Stimulated activated CD4-positive, alpha-beta T cell treated with anti-CD3 and anti-CD28 coated beads, TNF-alpha, amount 100 ng/mL, for 48 hours (primary cell): ENCODE measurements at regions not wholly inside any gene's neighbourhood (a gene's known extent, or its start where the extent isn't known, plus 50 kb on each side); places are given as distances from the start of the nearest gene placed in this dataset.

Source experiments
- DNase-seq, 3 donors: peaks; one replicate each; pipeline ENCODE4 v3.0.0-alpha.2; 2020; ENCODE audit warnings: low read depth in 3 of 3

DNA sequence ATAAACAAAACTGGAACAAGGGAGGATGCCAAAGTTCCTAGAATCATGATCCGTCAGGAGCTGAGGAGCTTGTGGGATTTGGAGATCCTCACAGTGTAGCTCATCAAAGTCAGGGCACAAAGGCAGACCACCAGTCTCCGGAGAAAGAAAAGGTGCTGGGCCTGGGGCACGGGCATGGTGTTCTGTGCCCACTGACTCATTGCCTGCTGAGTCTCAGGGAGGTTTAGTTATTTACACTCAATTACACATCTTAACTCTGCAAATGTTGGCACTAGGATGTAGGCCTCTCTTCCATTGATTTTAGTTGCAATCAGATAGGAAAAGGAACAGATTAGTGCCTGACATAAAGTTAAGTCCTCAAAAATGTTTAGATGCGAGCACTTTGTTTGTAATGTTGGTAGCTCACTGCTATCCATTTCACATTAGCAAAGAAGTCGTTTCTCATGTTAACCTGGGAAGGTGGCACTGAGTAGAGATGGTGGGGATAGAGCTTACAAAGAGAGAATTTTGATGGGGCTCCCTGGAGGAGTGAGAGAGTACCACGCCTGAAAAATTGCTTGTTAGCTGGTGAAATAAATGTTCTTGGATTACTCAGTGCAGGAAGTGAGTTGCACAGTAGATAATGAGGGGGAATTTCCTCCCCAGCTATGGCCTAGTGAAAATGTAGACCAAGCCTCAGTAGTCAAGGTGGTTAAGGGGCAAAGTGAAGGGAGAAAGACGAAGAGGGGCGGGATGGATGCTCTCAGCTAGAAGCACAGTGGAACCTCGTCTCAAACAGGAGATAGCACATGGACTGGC, 109.5 kb upstream of the CD180 start:
- no peak for DNase-seq

DNA sequence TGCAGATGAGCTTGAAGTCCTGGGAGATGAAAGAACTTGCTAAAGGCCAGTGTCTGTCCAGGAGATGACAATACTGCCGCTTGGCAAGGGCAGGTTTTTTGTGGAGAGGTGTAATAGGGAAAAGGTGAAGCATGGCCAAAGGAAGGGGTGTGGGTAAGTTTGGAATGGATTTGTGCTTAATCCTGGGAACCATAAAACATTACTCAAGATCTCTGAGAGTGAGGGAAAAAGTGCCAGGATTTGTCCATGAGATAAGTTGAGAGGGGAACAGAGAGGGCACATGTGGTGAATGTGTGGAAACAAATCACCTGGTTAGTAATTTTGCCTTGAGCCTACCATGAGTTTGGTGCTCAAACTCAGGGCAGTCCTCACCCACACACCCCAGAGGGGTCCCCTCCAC, 108.8 kb upstream of the CD180 start:
- DNase-seq, result no peak

DNA sequence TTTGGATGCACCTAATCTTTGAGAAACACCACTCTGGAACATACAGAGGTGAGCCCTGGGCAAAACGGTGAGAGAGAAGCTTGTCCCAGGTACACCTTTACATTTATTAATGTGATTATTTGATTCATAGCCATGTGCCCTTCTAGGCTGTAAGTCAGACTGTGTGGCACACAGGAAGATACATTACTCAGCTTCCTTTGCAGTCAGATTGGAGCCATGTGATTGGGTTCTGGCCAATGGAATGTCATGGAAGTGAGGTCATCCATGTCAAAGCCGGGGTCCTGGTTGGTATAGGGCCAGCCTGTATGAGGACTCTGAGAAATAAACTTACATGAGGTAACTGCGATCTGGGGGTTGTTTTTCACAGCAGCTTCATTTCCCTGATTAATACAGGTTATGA, 106.8 kb upstream of the CD180 start:
- no peak for DNase-seq

- no peak for DNase-seq
Measured at GRCh38 chr5:67301285-67301903, 104.8 kb upstream of the CD180 start.

- no peak for DNase-seq
Measured at GRCh38 chr5:67300326-67300725, 103.7 kb upstream of the CD180 start.

- no peak for DNase-seq
Measured at GRCh38 chr5:67299231-67299735, 102.7 kb upstream of the CD180 start.

DNA sequence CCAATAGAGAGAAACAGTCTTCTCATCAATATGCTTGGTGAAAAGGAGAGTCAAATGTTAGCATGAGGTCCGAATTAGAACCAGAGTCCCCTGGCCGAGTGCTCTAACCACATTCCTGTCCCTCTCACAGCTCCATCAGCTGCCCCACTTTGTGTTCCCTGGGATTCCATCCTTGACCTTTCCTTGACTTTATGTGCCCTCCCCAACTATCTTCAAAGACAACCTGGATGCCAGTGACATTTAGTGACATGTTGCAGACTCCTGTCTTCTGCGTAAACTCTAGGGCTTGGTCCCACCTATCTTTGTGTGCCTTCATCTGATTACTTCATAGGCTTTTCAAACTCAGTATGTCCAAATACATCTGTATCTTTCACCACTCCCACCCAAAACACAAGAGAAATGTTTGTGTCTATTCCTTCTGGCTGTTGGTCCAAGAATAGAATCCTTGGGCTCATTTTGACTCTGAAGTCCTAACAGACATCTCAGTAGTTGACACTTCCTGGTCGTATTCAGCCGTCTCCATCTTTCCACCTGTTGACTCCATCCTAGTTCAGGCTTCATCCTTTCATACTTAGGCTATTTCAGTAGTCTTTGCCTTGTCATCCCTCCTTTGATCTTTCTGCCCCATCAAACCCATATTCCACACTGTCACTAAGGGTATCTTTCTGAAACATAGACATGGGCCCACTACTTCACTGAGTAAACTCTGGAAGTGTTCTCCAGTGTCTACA, 101.4 kb upstream of the CD180 start:
- DNase-seq, result no peak

DNA sequence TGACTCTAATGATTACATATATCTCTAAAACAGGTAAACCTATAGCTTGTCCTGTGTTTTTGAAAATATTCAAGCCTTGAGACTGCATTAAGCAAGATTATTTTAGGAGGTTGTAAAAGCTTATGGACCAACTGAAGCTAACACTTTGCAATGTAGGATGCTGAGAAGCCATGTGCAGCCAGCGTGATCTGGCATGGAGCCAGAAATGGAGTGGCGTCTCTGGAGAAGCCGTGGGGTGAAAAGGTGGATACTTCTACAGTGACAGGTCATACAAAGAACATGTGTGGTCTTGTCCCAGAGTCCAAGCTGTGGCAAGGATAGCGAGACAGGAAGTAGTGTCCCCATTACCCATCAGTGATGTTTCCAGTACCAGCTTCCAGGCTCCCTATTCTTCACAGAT, 100.8 kb upstream of the CD180 start:
- no peak for DNase-seq

GRCh38 chr5:67294266-67294938, 97.8 kb upstream of the CD180 start:
- no peak for DNase-seq

GRCh38 chr5:67293226-67293625, 96.6 kb upstream of the CD180 start:
- no peak for DNase-seq

GRCh38 chr5:67292201-67292940, 95.8 kb upstream of the CD180 start:
- DNase-seq, result no peak

DNA sequence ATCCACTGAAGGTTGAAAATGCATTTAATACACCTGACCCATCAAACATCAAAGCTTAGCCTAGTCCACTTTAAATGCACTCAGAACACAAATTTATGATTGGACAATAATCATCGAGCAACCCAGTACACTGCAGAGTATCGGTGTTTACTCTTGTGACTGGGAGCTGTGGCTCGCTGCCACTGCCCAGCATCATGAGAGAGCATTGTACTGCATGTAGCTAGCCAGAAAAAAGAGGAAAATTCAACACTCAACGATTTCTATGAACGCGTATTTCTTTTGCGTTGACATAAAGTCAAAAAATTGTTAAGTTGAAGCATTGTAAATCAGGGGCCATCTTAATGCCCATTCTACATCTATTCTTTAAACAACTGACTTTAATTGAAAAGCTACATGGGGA, 95.1 kb upstream of the CD180 start:
- DNase-seq, result no peak

- no peak for DNase-seq
Measured at GRCh38 chr5:67291066-67291465, 94.5 kb upstream of the CD180 start.

GRCh38 chr5:67290655-67291054, 94.1 kb upstream of the CD180 start:
- DNase-seq, result no peak

DNA sequence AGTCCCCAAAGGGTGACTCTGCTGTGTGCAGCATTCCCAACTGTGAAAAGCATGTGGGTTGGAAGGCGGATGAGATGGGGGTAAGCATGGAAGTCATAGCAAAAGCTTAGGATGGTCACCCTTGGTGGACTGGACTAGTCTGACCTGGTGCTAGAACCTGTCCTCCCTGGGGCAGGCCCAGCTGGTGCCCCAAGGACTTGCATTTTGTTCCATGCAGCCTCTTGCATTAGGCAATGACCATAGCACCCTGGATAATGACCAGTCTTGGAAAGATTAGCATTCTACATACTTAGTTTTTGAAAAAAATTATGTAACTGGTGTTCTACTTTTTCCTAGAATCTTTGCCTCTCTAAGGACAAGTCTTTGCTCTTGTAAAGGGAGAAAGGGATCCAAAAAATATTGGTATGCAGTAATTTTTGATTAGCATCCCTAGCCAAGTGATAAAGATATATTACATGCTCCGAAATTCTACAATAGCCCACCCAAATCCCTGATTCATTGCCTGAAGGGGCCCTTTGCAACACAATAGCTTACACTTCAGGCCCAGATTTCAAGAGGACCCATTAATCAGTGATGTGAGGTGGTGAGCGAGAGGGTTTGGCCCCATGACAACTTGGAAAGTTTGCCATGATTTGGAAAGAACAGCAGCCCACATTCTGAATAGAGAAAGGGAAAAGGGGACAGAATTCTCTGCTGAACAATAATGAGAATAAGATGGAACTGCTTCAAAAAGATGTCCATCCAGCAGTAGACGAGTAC, 93.3 kb upstream of the CD180 start:
- no peak for DNase-seq

GRCh38 chr5:67287510-67288268, 91.1 kb upstream of the CD180 start:
- no peak for DNase-seq

DNA sequence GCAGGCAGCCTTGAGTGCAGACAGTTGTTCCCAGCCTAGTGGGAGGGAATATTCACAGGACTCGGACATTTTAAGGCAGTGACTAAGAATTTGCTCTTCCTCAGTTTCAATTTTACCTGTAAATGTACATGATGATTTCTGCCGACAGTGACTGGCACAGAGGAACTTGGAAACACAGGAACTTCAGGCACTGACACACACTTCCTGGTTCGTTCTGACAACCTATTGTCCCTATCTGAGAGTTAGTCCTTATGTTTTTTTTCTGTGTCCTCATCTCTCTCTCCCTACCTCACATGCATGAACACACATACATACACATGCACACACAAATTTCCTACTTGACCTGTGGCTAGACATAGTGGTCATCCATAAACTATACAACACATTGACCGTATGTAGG, 89.4 kb upstream of the CD180 start:
- no peak for DNase-seq

GRCh38 chr5:67283988-67284487, 87.4 kb upstream of the CD180 start:
- no peak for DNase-seq

DNA sequence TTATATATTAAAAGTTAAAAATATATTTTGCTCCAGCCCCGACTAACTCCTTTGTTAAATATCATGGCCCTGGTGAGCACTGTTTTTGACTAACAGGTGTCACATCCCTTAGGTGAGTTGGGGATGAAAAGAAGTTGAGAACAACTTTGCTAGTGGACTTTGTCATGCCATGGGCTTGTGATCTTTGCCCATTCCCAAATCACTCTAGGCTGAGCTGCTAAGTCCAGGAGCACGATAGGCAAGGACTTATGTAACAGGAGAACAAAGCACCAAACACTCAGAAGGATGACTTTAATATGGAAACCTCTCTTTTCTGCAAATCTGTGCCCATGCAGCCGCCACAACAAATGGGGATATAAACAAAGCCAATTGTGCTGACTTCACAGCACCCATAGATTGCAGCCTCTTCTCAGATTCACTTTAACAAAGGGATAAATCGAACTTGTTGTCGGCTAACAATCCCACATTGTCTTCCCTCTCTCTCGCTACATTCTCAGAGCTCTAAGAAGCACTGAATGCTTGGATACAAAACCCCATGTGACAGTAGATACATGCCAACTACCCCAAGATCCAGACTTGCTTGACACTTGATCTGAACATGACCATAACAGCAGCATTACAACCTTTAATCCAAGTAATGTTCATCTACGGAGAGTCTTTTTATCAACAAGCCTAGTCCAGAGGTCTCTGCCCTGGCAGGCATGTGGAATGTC, 86.8 kb upstream of the CD180 start:
- no peak for DNase-seq
